Liver (tissue), 3 donors: ENCODE measurements at regions not wholly inside any gene's neighbourhood (a gene's known extent, or its start where the extent isn't known, plus 50 kb on each side); places are given as distances from the start of the nearest gene placed in this dataset.

ENCODE experiments used
- JUND ChIP-seq, 2 donors: IDR thresholded peaks; 2 replicates each; pipeline ENCODE4 v1.6.1; 2016; ENCODE audit warnings: antibody characterized with exemption in 2 of 2
- RAD21 ChIP-seq, 2 donors: IDR thresholded peaks; 2 replicates each; pipeline ENCODE4 v1.6.1; 2016; ENCODE audit warnings: antibody characterized with exemption in 2 of 2, mild to moderate bottlenecking in 2 of 2
- TAF1 ChIP-seq: conservative IDR thresholded peaks from 2 replicates; pipeline ENCODE4 v1.6.1; 2016; ENCODE audit warnings: antibody characterized with exemption, mild to moderate bottlenecking
- TF ChIP-seq, protein P1 (sequence below): fragments of 150-350 bp; IDR thresholded peaks from 2 replicates; pipeline ENCODE4 v1.5.1; 2017; ENCODE audit warnings: improper control_type of control experiment, low read depth, low read length; ENCODE audit not compliant: missing input control
- donor health status: healthy.
- donor health status: healthy.

DNA sequence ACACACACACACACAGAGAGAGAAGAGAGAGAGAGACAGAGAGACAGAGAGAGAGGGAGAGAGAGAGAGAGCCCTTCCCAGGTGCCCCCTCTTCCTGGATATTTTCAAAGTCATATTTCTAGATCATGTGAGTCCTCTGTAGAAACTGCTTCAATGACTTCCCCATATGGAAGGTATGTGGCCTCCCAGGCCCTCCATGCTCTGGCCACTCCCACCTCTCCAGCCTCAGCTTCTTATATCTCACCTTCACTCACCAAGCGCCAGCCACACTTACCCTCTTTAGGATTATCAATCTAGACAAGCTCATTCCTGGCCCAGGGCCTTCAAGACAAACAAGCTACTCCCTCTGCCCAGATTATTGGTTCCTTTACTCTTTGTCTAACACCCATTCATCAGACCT lies 259.7 kb downstream of the MTERF1 start:
- TF ChIP-seq RAD21 (IDR thresholded peaks at IDR 0.05) (no peak), JUND (IDR thresholded peaks at IDR 0.05) (no peak), TAF1 (no peak)
- TF ChIP-seq, protein P1, sequence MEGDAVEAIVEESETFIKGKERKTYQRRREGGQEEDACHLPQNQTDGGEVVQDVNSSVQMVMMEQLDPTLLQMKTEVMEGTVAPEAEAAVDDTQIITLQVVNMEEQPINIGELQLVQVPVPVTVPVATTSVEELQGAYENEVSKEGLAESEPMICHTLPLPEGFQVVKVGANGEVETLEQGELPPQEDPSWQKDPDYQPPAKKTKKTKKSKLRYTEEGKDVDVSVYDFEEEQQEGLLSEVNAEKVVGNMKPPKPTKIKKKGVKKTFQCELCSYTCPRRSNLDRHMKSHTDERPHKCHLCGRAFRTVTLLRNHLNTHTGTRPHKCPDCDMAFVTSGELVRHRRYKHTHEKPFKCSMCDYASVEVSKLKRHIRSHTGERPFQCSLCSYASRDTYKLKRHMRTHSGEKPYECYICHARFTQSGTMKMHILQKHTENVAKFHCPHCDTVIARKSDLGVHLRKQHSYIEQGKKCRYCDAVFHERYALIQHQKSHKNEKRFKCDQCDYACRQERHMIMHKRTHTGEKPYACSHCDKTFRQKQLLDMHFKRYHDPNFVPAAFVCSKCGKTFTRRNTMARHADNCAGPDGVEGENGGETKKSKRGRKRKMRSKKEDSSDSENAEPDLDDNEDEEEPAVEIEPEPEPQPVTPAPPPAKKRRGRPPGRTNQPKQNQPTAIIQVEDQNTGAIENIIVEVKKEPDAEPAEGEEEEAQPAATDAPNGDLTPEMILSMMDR = no peak
